Occipital lobe (tissue), 1 donor: ENCODE measurements at regions not wholly inside any gene's neighbourhood (a gene's known extent, or its start where the extent isn't known, plus 50 kb on each side); places are given as distances from the start of the nearest gene placed in this dataset.
"Not testable (repeated sequence)": the region's sequence is repeated elsewhere in the genome, so short reads cannot be mapped to it uniquely, and the experiment has no call there.

Experiments used
- DNase-seq: peaks from one replicate; lab custom pipeline; 2025; lab: John Stamatoyannopoulos, UW

DNA sequence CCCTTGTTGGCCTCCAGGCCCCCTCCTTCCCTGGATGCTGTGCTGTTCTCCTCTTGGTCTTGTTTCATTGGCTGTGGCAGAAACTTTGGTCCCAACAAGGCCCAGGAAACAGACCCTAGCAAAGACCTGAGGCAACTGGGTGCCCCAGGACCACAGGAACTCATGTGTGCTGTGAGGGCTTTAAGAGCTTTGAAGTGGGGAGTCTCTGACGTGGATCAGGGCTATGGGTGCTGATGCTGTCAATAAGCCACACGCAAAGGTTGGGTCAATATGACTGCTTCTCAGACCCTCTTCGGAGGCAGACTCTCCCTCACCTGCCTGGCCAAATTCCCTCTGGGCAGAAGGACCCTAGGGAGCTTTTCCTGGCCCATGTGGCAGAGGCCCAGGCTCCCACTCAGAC lies 91.5 kb upstream of the MLN start:
- DNase-seq = no peak

GRCh38 chr6:33894438-33894837 lies 90.6 kb upstream of the MLN start:
- no peak for DNase-seq

DNA sequence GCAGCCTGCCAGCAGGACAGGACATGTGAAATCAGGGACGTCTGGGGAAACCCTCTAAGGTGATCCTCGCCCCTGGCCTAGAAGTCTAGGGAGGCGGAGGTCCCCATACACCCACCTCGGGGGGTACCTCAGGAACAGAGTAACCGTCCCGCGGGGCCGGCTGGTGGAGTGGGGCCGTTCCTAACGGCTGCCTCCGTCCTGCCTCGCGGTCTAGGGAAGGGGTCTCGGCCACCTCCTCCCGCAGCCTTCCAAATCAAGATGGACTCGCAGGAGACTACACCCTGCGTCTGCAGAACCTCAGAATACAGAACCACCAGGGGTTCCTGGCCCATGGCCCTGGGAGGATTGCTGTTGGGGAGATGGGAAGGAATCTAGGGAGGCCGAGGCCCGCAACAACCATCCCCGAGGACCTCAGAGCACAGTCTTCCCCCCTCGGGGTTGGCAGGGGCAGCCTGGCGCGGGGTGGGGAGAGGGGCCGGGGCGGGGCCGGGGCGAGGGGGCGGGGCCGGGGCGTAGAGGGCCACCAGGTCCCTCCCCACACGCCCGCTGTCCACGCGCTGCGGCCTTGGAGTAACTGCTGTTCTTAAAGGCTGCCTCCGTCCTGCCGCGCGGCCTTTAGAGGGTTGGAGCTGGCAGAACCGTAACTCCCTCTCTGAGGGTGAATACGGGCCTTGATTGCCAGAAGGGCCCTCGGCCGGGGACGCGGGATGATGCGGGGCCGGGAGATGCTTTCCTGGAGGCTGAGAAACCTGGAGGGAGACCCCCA lies 89.0 kb upstream of the MLN start:
- no peak for DNase-seq

- DNase-seq = no peak
These were observed 84.9 kb upstream of the MLN start for GRCh38 chr6:33888664-33889200.

DNA sequence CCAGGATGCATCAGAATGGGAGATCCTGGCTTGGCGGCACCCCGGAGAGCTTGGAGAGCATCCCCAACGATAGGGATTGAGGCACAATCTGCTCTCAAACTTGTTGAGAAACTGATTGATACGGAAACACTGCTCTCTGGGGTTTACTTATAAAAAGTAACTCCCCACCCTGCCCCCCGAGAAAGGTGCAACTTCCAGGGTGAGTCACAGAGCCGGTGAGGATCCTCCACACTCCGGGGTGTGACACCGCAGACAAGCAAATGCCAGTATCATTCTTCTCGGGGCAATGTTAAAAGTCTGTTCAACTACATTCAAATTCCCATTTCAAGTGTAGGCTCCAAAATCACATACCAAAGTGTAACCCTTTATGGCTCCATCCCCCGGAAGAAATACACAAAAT lies 84.4 kb upstream of the MLN start:
- no peak for DNase-seq

- no peak for DNase-seq
These were observed 82.9 kb upstream of the MLN start for GRCh38 chr6:33886673-33887144.

DNA sequence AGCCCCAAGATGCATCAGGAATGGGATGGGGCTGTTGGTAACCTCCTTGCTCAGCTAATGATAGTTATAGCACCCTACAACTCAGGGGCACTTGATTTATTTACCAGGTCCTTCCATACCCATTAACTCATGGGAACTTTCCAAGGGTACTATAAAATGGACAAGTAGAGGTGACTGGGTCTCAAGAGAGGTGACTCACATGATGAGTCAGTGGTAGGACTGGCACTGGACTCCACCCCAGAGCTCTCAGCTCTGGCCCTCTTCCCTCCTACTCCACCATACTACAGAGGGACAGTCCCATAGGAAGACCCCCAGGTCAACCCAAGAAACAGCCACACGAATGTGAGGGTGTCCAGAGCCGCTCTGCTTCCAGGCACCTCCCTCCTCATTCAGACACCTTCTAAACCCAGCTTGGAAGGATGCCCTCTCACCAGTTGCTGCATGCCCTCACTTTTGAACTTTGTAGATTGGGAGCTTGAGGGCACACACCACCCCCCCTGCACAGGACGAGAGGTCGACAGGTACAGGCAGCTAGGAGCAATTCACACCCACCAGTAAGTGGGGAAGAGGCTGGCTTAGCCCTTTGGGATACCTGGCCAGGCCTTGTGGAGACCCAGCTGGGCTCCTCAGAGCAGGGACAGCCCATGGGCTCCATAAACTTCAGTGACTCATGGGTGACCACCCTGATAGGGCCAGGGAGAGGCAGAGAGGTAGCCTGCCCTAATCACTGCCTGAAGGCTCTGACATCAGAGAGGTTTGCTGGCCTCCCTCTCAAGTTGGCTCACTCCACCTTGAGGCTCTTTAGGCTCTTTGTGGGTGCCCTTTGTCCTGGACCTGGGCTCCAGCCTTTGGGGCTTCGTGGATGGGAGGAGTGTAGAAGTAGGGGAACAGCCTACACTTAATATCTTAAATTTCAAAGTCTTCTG lies 81.6 kb upstream of the MLN start:
- DNase-seq = no peak

DNA sequence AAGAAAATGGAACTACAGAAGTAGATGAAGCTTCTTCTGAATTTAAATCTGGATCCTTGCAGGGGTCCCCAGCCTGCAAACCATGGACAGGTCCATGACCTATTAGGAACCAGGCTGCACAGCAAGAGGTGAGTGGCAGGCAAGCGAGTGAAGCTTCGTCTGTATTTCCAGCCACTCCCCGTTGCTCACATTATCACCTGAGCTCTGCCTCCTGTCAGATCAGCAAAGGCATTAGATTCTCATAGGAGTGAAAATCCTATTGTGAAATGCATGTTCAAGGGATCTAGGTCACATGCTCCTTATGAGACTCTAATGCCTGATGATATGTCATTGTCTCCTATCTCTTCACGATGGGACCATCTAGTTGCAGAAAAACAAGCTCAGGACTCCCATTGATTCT lies 79.8 kb upstream of the MLN start:
- not testable (repeated sequence) for DNase-seq

- DNase-seq = no peak
These were observed 78.4 kb upstream of the MLN start for GRCh38 chr6:33882154-33882553.

GRCh38 chr6:33880766-33881165 lies 77.0 kb upstream of the MLN start:
- no peak for DNase-seq

- DNase-seq = no peak
These were observed 76.4 kb upstream of the MLN start for GRCh38 chr6:33880104-33880678.

DNA sequence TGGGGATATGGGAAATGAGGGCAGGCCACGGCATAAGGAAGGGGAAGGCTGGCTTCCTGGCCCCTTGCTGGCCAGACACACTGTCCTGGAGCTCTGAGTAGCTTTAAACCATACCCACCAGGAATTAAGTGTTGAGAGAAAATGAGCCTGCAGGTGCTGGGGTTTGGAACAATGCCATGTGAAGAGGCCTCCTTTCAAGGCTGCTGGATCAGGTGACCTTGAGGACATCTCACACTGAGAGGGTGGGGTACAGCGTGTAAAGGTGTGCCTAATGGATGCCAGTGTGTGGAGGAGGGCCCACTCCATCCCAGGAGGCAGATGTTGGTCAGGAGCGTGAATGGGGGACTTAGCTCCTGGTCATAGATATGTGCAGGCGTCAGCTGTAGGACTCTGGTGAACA lies 74.8 kb upstream of the MLN start:
- no peak for DNase-seq

DNA sequence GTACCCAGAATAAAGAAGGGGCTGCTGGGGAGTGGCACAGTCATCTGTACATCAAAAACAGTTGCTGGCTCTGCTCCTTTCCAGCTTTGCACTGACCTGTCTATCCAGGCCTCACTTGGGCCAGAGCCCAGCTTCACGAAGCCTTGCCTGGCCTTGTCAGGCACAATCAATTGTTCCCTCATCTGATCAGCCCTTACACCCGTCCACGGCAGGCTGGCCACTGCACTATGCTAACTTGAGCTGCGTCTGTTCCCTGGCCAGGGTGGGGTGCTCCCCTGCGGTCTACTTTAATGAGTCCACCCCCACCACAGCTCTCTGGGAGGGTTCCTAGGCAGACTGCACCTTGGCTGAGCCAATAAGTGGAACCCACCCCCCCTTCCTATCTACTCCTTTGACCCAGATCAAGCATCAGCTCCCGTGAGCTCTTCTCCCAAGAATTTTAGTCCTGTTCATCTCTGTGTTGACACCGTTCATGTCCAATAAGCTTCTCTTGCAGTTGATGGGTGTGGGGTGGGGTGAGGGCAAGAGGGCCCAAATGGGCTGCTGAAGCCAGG lies 74.3 kb upstream of the MLN start:
- no peak for DNase-seq

DNA sequence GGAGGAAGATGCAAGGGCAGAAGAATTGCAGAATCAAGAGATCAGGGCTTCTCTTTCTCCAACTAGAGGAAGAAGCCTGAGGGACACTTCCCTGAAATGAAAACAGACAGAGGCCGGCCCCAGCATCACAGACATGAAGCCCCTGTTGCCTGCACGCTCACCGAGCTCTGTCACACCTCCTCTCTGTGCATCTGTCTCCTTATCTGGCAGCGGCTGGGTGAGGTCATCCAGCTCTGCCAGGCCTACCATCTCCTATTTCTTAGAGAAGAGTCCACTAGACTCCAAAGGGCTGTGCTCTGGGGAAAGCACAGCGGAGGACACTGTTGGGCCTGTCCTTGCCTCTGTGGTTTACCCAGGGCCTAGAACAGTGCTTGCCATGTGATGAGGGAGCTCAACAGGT lies 71.9 kb upstream of the MLN start:
- no peak for DNase-seq

DNA sequence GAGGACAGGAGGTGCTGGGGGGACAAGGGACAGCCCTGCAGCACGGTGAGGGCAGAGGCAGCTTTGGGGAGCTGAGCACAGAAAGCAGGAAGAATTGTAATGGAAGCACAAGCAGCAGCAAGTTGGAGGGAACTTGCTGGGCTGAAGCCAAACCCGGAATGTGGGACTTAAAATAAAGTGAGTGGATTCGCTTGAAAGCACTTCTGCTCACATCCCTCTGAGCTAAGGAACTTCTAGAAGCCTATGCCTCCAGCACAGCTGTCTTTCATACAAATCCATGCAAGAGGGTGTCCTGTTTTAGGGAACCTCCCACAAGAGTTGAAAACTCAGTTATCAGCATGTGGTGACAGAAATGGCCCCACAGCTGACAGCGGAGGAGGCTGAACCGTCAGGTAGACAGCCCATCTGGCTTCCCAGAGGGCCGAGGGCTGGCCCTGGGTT lies 71.4 kb upstream of the MLN start:
- no peak for DNase-seq

DNA sequence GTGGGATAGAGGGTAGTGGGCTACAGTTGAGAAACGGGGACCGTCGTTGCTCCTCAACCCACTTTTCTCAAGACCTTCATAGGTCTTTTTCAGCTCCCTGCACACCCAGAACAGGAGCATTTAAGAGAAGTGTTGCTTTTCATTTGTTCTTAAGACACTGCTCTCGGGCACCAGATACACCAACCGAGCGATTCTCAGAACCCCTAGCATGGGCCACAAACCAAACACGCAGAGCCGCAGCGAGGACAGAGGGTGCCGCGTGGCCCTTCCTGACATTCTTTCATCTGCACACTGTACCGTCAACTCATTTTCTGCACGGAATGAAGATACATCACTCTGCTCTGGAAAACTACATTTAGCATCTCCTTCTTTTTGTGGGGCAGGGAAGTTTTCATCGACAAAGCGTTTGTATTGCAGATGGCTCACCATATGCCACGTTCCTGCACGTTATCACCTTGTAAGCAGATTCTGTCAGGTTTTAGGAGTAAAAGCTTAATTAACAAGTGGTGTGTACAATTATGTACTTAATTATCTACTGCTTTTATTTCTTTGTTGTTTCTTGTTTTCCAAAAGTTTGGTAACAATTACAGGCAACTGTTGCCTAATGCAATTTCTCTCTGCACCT lies 70.4 kb upstream of the MLN start:
- no peak for DNase-seq

DNA sequence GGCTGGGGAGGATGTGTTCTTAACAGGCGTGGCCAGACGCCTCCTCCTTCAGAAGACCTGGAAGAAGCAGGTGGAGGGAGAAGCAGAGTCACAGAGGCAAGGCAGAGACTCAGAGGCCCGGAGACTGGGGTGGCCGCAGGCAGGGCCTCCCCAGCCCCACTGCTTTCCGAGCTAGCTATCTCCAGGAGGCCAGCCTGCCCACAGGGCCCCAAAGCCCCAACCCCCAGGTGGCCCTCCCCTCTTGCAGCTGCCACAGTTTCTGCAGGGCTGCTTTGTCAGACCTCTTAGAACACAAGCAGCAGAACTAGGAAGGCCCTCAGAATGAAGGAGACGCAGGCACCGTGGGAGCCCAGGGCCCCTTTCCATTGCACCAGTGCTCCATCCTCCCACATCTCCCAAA lies 69.0 kb upstream of the MLN start:
- no peak for DNase-seq

GRCh38 chr6:33869826-33870423 lies 66.1 kb upstream of the MLN start:
- DNase-seq = no peak

- DNase-seq = no peak
These were observed 65.3 kb upstream of the MLN start for GRCh38 chr6:33869121-33869520.

DNA sequence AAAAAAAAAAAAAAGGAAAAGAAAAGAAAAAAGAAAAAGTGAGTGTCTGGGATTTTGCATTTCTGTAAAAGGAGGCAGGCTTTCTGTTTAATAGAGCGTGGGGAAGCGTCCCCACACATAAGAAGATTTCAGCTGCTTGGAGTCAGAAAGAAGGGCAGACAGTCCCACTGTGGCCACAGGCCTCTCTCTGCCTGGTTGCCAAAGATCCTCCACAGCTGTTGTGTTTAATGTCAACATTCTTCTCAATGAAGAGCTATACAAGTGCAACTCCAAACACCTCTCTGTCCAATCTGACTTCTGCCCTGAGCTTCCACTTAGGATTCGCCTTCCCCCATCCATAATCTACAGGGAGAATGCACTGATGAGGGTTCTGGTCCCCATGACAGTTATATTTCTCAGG lies 64.3 kb upstream of the MLN start:
- DNase-seq = no peak
